ENCODE measurements at regions not wholly inside any gene's neighbourhood (a gene's known extent, or its start where the extent isn't known, plus 50 kb on each side); places are given as distances from the start of the nearest gene placed in this dataset.

GRCh38 chr3:168828536-168828935 is 732.8 kb upstream of the GOLIM4 start:
- H3K4me3 ChIP-seq: no peak overlapping the region
- peak overlapping the region; percentile 92 for H3K27ac Mint-ChIP-seq
- no peaks in the 10 kb centered on the region for H3K79me2 ChIP-seq (replicated peaks; ENCODE audit: insufficient read depth)
- H3K4me3 Mint-ChIP-seq: no peak overlapping the region
- H3K4me1 Mint-ChIP-seq: peaks cover 31% of the 10 kb centered on the region
- H4K20me1 ChIP-seq (replicated peaks; ENCODE audit: insufficient read depth): no peaks in the 10 kb centered on the region
- peaks cover 41% of the 10 kb centered on the region for H3K4me1 ChIP-seq (ENCODE audit: insufficient read depth)
- H3K36me3 Mint-ChIP-seq (ENCODE audit: low read depth): peaks cover 13% of the 10 kb centered on the region; the same call in 2 of the 3 replicates
- no peaks in the 10 kb centered on the region; the same call in 2 of the 3 replicates for H3K9me3 Mint-ChIP-seq
- H3K27ac ChIP-seq (ENCODE audit: low read depth): peak overlapping the region; percentile 75
- TF ChIP-seq REST (IDR thresholded peaks at IDR 0.05; ENCODE audit: unreplicated experiment): no peak
- no peak for TF ChIP-seq EZH2 (IDR thresholded peaks at IDR 0.05; ENCODE audit: low read depth, unreplicated experiment)
- no peak for TF ChIP-seq POLR2AphosphoS5 (IDR thresholded peaks at IDR 0.05; ENCODE audit: low read depth)
- no peak for TF ChIP-seq NANOG (IDR thresholded peaks at IDR 0.05; ENCODE audit: borderline replicate concordance)
- TF ChIP-seq STAT1 (IDR thresholded peaks at IDR 0.05; ENCODE audit: unreplicated experiment): no peak
- TF ChIP-seq ETS1 (IDR thresholded peaks at IDR 0.05): no peak
- no peak for TF ChIP-seq ZNF462 (CRISPR knock-in tag; IDR thresholded peaks at IDR 0.05)
- TF ChIP-seq ZNF114 (CRISPR knock-in tag; IDR thresholded peaks at IDR 0.05): no peak
- TF ChIP-seq JUNB (IDR thresholded peaks at IDR 0.05; ENCODE audit: unreplicated experiment): no peak
- no peak for TF ChIP-seq CTCF (conservative IDR thresholded peaks at IDR 0.05; ENCODE audit: low read depth in 2 of 2)
- TF ChIP-seq CREB1 (CRISPR knock-in tag; IDR thresholded peaks at IDR 0.05; ENCODE audit: low read depth): no peak
- TF ChIP-seq EZH2phosphoT487 (IDR thresholded peaks at IDR 0.05; ENCODE audit: unreplicated experiment): no peak
- DNase-seq (ENCODE audit: low spot score) (no peak), ATAC-seq (peak; percentile 22; the same call in 2 of the 3 replicates)
- H2AFZ ChIP-seq: no peak overlapping the region
- H3K4me2 ChIP-seq: peak overlapping the region; percentile 47
- peaks cover 2% of the 10 kb centered on the region for H3K27me3 Mint-ChIP-seq (ENCODE audit: insufficient read depth, low read depth, poor library complexity)
- H3F3A ChIP-seq (replicated peaks; ENCODE audit: low read depth): no peaks in the 10 kb centered on the region
- no peaks in the 10 kb centered on the region for H3K36me3 ChIP-seq (ENCODE audit: insufficient read depth)
- no peaks in the 10 kb centered on the region for H3K9me2 ChIP-seq (ENCODE audit: insufficient read depth)
- no peaks in the 10 kb centered on the region for H3K27me3 ChIP-seq (ENCODE audit: insufficient read depth)

Measured in GM23338 (cell line).